Common myeloid progenitor, CD34-positive (primary cell): ENCODE measurements at regions not wholly inside any gene's neighbourhood (a gene's known extent, or its start where the extent isn't known, plus 50 kb on each side); places are given as distances from the start of the nearest gene placed in this dataset.

Source experiments
- CTCF ChIA-PET: fragments of 350-600 bp; sonication (Branson Sonifier 250); formaldehyde crosslinking; loops from one replicate; lab custom pipeline; 2021; ENCODE audit warnings: antibody characterized with exemption; lab: Charles Lee
- POLR2A ChIA-PET: fragments of 350-600 bp; sonication (Branson Sonifier 250); formaldehyde crosslinking; loops from one replicate; lab custom pipeline; 2021; ENCODE audit warnings: antibody characterized with exemption; lab: Charles Lee
- DNase-seq, 3 donors: peaks; one replicate each; pipeline versions ENCODE4 v3.0.0 to v3.0.0-alpha.2; 2013
- H3K27ac ChIP-seq, 2 experiments: 1 replicate in 1 of 2; 2 replicates in 1 of 2; pipeline ENCODE4 v1.7.0; 2013; ENCODE audit warnings: inconsistent platforms in 2 of 2, low read length in 2 of 2, mild to moderate bottlenecking in 2 of 2, low read depth in 1 of 2, moderate library complexity in 1 of 2; ENCODE audit not compliant: severe bottlenecking in 2 of 2, insufficient read depth in 1 of 2, poor library complexity in 1 of 2
- H3K27me3 ChIP-seq, 5 experiments: replicated peaks in 2 of 5; 1 replicate in 3 of 5; 2 replicates in 2 of 5; pipeline versions ENCODE4 v1.6.1 to v1.7.0; 2013; ENCODE audit warnings: low read length in 4 of 5, mild to moderate bottlenecking in 2 of 5, moderate library complexity in 2 of 5, inconsistent platforms in 1 of 5; ENCODE audit not compliant: insufficient read depth in 5 of 5, control insufficient read depth in 4 of 5
- H3K36me3 ChIP-seq, 4 experiments: 1 replicate in 2 of 4; 2 replicates in 2 of 4; pipeline versions ENCODE4 v1.6.1 to v1.7.0; 2013; ENCODE audit warnings: low read length in 3 of 4, control low read depth in 1 of 4, mild to moderate bottlenecking in 1 of 4; ENCODE audit not compliant: control insufficient read depth in 4 of 4, insufficient read depth in 4 of 4
- H3K4me1 ChIP-seq, 4 experiments: 1 replicate in 3 of 4; 2 replicates in 1 of 4; pipeline versions ENCODE4 v1.6.1 to v1.7.1; 2013; ENCODE audit warnings: low read length in 3 of 4, mild to moderate bottlenecking in 3 of 4, control low read depth in 1 of 4, inconsistent platforms in 1 of 4, moderate library complexity in 1 of 4; ENCODE audit not compliant: control insufficient read depth in 4 of 4, insufficient read depth in 4 of 4; ENCODE audit errors: control extremely low read depth in 1 of 4
- H3K4me3 ChIP-seq, 7 experiments: 1 replicate in 4 of 7; 2 replicates in 3 of 7; pipeline versions ENCODE4 v1.5.1 to v1.7.0; 2013; ENCODE audit warnings: mild to moderate bottlenecking in 7 of 7, low read length in 6 of 7, moderate library complexity in 6 of 7, inconsistent platforms in 2 of 7, low read depth in 2 of 7, control low read depth in 1 of 7; ENCODE audit not compliant: insufficient read depth in 4 of 7, control insufficient read depth in 1 of 7; ENCODE audit errors: extremely low read depth in 1 of 7
- H3K9me3 ChIP-seq, 5 experiments: 1 replicate in 4 of 5; 2 replicates in 1 of 5; pipeline versions ENCODE4 v1.6.1 to v1.7.1; 2013; ENCODE audit warnings: low read length in 4 of 5, mild to moderate bottlenecking in 2 of 5, inconsistent platforms in 1 of 5, low read depth in 1 of 5, moderate library complexity in 1 of 5; ENCODE audit not compliant: control insufficient read depth in 4 of 5, insufficient read depth in 2 of 5; ENCODE audit errors: control extremely low read depth in 1 of 5
- WGBS: methylation state at CpG from one replicate; pipeline ENCODE4 v1.1.5; 2013; ENCODE audit not compliant: insufficient coverage; 5-methylcytosine and 5-hydroxymethylcytosine counted together

GRCh38 chr14:97395068-97395467 lies 597.9 kb downstream of the VRK1 start:
- no peak for DNase-seq
- POLR2A ChIA-PET = no interaction called here
- CTCF ChIA-PET = no interaction called here

DNA sequence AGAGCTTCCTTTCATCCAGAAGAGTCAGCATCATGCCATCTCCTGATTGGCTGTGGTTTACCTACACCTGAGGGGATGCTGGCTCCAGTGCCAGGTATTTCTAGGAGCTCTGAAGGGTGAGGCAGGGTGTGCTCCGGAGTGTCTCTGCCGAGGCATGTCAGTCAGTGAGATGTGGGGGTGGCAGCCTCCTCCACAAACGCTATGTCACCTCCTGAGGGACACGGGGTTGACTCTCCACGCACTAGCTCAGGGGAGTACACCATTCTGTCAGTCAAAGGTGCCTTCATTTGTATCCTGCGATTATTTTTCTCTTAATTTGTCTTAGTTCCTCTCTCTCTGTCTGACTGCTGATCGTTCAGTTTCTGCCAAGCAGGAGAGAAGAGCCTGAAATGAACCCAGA lies 604.5 kb downstream of the VRK1 start:
- no peaks in the 10 kb centered on the region for H3K36me3 ChIP-seq
- 82% methylated on average over 6 of the region's 7 CpGs for WGBS
- CTCF ChIA-PET = no interaction called here
- POLR2A ChIA-PET = no interaction called here
- DNase-seq = no peak
- peaks cover 0 to 7% (median 0%) of the 10 kb centered on the region in 5 experiments for H3K27me3 ChIP-seq
- H3K4me1 ChIP-seq = peaks cover 0 to 2% (median 0%) of the 10 kb centered on the region in 4 experiments
- H3K9me3 ChIP-seq = no peaks in the 10 kb centered on the region
- H3K4me3 ChIP-seq = no peak overlapping the region
- H3K27ac ChIP-seq = no peak overlapping the region

More at GRCh38 chr14:97395068-97395467, 597.9 kb downstream of the VRK1 start:
- Histone ChIP-seq H3K27ac (no peak overlapping the region), H3K4me3 (no peak overlapping the region), H3K36me3 (no peaks in the 10 kb centered on the region), H3K27me3 (peaks cover 0 to 7% (median 0%) of the 10 kb centered on the region in 5 experiments), H3K9me3 (no peaks in the 10 kb centered on the region), H3K4me1 (no peaks in the 10 kb centered on the region)
- WGBS = 100% methylated on average over 4 of the region's 4 CpGs

DNA sequence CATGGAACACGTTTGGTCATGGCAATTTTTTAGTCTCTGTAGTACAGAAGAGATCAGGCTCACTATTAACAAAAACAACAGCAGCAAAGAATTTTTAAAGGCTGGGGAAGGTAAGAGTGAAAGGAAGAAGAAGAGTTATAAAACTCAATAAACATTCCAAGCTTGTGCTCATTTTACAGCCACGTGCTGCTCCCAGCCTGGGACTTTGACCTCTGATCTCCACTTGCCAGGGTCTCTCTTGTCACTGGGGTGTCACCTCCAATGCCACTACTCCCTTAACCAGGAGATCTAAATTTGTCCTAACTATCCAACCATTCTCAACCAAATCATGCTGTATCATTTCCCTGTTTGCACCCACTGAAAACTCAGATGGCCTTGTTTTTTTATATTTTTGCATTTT lies 605.1 kb downstream of the VRK1 start:
- Histone ChIP-seq H3K27me3 (peaks cover 0 to 6% (median 2%) of the 10 kb centered on the region in 5 experiments), H3K36me3 (no peaks in the 10 kb centered on the region), H3K9me3 (no peaks in the 10 kb centered on the region), H3K27ac (no peak overlapping the region), H3K4me3 (no peak overlapping the region), H3K4me1 (peaks cover 0 to 2% (median 0%) of the 10 kb centered on the region in 4 experiments)
- DNase-seq = no peak
- ChIA-PET CTCF (no interaction called here), POLR2A (no interaction called here)
- 50% methylated on average over 1 of the region's 2 CpGs for WGBS

GRCh38 chr14:97407701-97408407 lies 610.7 kb downstream of the VRK1 start:
- WGBS = 97% methylated on average over 16 of the region's 17 CpGs
- H3K36me3 ChIP-seq = no peaks in the 10 kb centered on the region
- no peaks in the 10 kb centered on the region for H3K9me3 ChIP-seq
- peaks cover 8 to 42% (median 21%) of the 10 kb centered on the region in 5 experiments for H3K27me3 ChIP-seq
- H3K4me1 ChIP-seq = peaks cover 0 to 3% (median 0%) of the 10 kb centered on the region in 4 experiments
- H3K4me3 ChIP-seq = no peak overlapping the region
- H3K27ac ChIP-seq = no peak overlapping the region
- POLR2A ChIA-PET = no interaction called here
- DNase-seq = no peak
- CTCF ChIA-PET = no interaction called here

- Histone ChIP-seq H3K36me3 (no peaks in the 10 kb centered on the region), H3K4me3 (no peak overlapping the region), H3K27ac (no peak overlapping the region), H3K4me1 (peaks cover 0 to 9% (median 4%) of the 10 kb centered on the region in 4 experiments), H3K27me3 (peaks cover 8 to 49% (median 26%) of the 10 kb centered on the region in 5 experiments), H3K9me3 (no peaks in the 10 kb centered on the region)
- ChIA-PET CTCF (interaction anchor here (0.6 kb wide), 1 partner anchor 1657 kb away, joined by 3 read pairs; no protein-coding TSS in a partner anchor), POLR2A (no interaction called here)
- 82% methylated on average over 2 of the region's 2 CpGs for WGBS
- DNase-seq = no peak
Measured at GRCh38 chr14:97408503-97408902, 611.3 kb downstream of the VRK1 start.

- ChIA-PET POLR2A (interaction anchor here (0.6 kb wide), 1 partner anchor 43 kb away, joined by 3 read pairs; no protein-coding TSS in a partner anchor), CTCF (interaction anchor here (0.6 kb wide), 1 partner anchor 1656 kb away, joined by 3 read pairs; no protein-coding TSS in a partner anchor)
- peak in 2 of 3 donors; percentile 18 to 21 for DNase-seq
Measured at GRCh38 chr14:97408937-97409815, 612.0 kb downstream of the VRK1 start.

More at GRCh38 chr14:97408937-97409815, 612.0 kb downstream of the VRK1 start:
- Histone ChIP-seq H3K4me3 (no peak overlapping the region), H3K36me3 (no peaks in the 10 kb centered on the region), H3K9me3 (no peaks in the 10 kb centered on the region), H3K4me1 (peaks cover 0 to 9% (median 4%) of the 10 kb centered on the region in 4 experiments), H3K27ac (no peak overlapping the region), H3K27me3 (peaks cover 8 to 55% (median 27%) of the 10 kb centered on the region in 5 experiments)
- WGBS = 92% methylated on average over 15 of the region's 21 CpGs
